Stimulated activated CD8-positive, alpha-beta memory T cell treated with anti-CD3 and anti-CD28 coated beads, Interleukin-4, amount 100 ng/mL, for 1 hour (primary cell): ENCODE measurements at regions not wholly inside any gene's neighbourhood (a gene's known extent, or its start where the extent isn't known, plus 50 kb on each side); places are given as distances from the start of the nearest gene placed in this dataset.

Experiments used
- DNase-seq, 2 donors: peaks; one replicate each; pipeline ENCODE4 v3.0.0-alpha.2; 2020; ENCODE audit warnings: low read depth in 2 of 2, low spot score in 1 of 2

DNA sequence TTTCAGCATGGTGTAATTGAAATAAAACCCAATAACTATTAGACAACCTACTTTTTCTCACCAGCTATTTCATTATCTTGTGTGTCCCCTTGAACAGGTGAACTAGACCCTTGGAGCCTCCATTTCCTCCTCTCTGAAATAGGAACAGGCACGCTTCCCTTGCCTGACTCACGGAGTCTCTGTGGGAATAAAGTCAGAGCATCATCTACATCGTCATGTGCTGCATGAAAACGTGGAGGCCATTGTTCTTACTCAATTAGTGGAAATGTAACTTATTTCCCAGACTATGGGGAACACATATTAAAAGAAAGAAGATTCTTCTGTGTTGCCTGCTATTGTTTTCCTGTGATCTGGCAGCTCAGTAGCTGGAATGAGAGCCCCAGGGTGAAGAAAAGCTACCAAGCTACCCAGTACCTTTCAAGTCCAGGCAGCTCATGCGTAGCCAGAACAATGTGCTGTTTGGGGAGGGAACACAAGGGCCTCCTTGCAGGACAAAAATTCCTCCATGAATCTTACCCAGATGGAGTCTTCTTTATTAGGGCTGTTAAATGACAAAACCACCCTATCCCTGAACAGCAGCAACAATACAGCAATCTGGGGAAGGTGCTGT lies 59.8 kb downstream of the SOX11 start:
- DNase-seq = no peak

DNA sequence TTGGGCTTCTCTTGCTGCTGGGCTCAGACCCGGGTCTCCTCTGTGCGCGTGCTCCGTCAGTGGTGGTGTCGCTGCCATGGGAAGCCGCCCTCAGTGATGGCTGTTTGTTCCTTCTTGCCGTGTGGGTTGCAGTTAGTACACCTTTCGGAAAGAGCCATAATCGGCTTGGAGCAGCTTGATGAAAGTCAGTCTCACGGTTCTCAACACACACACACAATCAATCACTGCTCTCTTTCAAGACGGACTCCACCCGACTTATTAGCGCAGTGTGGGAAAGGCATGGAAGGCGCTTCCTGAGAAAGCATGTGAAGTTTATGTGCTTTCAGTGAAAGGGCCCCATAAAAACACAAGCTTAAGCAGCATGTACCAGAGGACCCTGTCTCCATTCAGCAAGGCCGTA lies 64.1 kb downstream of the SOX11 start:
- no peak for DNase-seq

DNA sequence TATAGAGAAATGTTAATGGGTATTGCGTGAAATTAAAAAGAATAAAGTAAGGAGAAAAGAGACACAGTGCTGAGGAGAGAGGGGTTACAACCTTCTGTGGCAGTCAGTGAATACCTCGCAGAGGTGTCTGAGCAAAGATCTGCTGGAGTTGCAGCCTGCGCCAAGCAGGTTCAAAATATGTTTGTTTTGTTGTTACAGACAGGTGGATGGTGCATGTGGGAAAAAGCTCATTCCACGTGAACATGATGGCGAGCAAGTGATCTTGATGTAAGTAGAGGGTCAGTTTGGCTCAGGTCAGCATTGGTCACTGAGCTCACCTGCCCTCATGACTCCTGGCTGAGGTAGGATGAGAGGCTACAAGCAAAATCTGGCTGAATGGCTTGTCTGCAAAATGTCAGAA lies 66.2 kb downstream of the SOX11 start:
- DNase-seq = no peak

DNA sequence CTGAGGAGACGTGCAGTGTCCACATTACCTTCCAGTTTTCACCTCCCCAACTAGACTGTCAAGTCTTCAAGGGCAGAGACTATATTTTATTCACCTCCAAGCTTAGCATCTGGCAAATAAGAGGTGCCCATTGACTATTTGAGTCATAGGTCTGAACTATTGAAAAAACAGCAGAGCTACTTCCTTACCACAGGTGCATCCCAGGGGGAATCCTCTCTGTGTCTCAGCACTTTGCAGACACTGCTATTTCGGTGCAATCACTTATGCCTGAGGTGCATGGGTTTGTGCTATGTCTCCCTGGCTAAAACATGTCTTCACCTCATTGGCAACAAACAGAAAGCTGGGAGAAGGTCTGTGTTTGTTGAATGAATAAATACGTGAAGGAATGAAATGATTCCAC lies 67.8 kb downstream of the SOX11 start:
- no peak for DNase-seq

DNA sequence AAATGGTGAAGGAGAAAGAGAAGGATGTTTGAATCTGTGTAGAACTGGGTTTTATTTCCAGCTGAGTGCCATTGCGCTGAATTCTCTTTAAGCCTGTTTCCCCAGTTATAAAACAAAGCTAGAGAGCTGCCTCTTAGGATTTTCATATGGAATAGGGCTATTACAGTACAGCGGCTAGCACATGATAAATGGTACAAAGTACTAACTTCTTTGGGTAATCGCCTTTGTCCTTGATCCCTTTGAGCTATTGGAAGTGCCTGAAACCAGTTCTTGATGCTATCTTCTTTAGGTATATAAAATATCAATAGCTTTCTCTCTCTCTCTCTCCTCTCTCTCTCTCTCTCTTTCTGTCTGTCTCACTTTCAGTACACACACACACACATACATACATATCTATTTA lies 71.3 kb downstream of the SOX11 start:
- DNase-seq = no peak

DNA sequence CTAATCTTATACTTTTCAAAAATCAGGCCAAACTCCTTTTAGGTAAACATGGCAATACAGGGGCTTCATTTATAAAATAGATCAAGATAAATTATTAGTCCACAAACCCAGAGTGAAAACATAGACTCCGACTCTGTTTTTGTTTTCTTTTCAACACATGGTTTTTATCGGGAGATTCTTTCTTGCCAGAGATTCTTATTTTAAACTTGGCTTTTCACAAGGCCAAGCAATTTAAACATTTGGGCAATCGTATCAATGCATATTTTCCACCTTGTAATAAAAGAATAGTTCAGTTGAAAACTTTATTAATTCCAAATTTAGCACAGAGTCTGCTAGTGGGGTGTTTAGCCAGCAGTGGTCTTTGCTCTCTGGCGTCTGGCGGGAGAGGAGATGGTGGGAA lies 71.9 kb downstream of the SOX11 start:
- DNase-seq = no peak

DNA sequence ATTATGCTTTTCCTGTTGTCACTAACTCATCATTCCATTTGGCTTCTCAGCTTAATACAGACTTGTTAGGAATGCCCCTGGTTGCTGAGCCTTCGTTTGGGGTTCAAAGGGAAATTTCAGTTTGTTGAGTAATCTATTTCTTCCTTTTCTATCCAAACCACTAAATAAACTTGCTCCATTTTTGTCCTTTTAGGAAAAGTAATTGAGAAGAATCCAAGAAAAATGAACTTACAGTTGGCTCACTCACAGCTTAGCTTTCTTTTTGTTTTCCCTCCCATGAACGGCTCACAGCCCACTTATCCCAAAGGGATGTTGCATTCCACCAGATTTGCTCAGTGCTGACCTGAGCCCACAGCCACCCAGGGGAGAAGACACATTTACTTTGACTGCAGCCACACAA lies 73.9 kb downstream of the SOX11 start:
- no peak for DNase-seq

DNA sequence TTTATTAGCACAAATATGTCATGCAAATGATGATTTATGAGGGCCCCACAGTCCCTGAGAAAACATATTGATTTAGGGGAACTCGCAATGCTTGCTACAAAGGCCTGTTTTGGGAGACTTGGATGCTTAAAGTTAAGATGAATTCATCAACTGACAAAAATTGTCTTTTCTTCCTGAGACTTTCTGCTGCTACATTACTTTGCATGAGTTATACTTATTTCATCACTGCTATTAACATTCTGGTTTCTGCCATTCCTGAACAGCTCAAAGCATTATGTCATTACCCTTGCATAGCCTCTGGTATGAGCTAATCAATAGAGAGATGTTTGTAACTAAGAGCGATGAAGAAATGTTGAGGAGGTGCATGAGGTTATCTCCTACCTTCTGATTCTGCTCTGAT lies 74.4 kb downstream of the SOX11 start:
- DNase-seq = no peak

DNA sequence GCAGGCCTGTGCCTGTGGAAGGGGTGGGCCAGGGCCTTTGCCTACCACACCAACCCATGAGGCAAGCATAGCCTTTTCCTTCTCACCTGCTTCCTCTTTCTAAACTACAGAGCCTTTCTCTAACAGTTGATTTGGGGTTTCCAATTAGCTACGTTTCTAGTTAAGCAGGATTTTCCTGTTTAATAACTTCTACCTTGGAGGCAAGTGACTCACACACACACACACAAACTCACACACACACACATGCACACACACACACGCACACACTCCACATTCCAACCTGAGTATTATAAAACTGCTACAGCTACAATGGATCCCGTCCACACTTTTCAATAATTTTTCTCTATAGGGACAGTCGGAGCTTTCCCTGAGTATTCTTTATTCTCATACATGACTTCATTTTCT lies 84.9 kb downstream of the SOX11 start:
- DNase-seq = no peak

DNA sequence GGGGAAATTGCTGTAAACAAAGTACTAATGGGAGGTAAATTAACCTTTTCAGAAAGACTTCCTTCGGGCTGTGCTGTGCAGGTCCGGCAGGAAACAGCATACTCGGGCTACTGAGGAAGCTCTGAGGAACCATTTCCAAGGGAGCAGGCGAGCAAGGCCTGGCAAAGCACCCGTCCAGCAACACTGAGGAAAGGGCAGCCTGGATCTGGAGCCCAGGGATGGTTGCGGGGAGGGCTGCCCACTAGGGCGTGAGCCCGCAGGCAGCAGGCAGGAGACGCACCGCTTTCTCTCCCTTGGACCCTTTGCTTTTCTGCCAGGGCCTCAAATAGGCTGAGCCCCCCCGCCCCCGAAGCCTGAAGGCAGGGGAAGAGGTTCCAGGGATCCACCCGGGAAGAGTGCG lies 89.5 kb downstream of the SOX11 start:
- DNase-seq = no peak

DNA sequence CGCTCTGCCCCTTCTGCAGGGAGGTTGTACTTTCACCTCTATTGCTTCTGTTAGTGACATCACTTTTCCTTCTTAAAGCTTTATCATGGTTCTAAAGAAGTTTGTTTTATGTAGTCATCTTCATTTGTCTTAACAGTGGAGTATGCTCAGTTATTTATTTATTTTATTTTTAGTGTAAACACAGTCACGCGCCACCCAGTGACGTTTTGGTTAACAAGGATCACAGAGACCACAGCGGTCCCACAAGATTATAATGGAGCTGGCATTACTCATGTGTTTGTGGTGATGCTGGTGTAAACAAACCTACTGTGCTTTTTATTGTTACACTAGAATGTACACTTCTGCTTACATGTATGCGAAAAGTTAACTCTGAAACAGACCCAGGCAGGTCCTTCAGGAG lies 89.9 kb downstream of the SOX11 start:
- DNase-seq = no peak

DNA sequence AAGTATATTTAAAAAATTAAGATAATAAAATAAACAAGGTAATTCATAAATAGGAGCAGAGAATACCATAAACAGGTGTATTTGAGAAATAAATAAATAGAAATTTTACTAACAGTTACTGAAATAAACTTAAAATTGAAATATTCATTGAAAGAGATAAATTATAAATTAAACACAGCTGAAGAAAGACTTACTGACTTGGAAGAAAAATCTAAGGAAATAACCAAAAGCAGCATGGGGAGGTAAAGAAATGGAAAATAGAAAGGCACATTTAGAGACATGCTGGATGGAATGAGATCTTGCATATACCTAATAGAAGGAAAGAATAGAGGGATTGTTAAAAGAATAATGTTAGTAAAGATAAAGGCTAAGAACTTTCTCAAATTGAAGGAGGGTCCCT lies 96.3 kb downstream of the SOX11 start:
- no peak for DNase-seq

DNA sequence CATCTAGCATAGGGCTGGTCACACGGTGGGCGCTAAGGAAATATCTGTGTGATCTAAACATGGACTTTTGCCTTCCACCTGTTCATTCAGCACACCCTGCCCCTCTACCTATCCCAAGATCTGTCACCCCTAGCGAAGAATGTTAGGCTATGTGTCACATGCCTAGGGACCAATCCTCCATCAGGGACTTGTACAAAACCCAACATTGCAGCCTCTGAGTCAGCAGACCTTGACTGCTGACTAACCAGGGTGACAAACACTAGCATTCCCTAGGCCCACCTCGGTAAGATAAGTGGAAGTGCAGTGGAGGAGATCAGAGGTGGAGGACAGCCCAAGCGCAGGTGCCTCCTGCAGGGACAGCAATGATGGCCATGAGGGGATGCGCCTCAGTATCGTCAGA lies 99.2 kb downstream of the SOX11 start:
- no peak for DNase-seq

DNA sequence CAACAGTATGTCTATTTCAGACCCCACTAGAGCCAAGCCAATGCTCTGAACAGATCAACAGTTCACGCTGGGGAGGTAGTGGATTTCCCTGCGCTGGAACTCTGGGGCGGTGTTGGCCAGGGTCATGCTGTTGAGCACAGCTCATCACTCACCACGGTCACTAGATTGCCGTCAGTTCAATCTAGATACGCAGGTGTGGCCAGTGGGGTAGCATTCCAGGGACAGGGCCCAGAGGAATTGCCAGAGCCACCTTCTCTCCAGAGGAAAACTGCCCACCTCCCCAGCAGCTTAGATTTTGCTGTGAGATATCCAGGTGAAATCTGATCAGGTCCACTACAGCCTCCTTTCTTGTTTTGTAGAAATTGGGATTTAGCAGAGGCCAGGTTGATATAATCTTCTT lies 101.8 kb downstream of the SOX11 start:
- DNase-seq = no peak

DNA sequence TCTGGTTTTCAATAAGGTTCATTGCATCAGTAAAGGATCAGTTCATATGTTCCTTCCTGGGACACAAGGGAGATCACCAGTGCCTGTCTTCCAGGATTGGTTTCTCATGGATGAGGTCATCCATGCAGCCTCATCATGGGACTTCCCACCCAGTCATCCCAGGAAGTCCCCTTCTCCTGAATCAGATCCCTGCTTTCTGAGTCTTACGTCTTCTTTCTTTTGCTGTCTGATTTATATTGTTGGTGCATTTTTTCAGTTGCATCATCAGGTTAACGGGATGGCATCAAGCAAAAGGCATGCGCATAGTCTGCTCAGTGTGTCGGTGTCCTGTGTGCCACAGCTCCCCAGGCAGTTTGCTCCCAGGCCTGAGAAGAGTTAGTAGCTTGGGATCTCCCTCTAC lies 105.9 kb downstream of the SOX11 start:
- DNase-seq = no peak

DNA sequence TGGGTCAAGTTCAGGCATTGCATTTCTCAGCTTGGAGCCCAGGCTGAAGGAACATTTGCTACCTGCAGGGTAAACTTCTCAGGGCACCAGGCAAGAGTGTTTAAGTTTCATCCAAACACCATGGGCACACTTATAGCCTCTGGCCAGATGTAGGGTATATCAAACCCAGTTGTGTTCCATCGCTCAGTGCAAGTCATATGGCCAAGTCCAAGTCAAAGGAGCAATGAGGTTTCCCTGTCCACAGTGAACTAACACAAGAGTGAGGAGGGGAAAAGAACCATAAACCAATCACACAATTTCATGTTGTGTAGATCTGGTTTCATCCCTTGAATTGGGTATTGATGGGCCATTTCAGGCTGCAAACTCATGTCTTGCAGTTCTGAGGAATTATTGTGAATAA lies 107.2 kb downstream of the SOX11 start:
- DNase-seq = no peak

DNA sequence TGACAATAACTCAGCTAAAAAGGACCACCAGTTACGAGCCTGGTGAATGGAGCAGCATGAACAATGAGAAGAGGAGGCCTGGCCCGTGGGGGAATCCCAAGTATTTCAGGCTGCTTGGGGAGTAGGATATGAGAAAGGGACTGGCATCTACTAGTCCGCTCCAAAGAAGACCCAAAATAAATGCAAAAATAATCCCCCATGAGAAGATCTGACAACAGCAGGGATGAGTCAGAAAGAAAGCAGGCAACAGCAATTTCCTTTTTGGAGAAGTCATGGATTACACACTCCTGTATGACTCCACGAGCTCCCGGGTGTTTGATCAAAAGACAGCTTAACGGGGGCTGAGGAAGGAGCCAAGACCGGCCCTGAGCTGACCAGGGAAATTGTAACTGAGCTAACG lies 111.4 kb downstream of the SOX11 start:
- DNase-seq = no peak

DNA sequence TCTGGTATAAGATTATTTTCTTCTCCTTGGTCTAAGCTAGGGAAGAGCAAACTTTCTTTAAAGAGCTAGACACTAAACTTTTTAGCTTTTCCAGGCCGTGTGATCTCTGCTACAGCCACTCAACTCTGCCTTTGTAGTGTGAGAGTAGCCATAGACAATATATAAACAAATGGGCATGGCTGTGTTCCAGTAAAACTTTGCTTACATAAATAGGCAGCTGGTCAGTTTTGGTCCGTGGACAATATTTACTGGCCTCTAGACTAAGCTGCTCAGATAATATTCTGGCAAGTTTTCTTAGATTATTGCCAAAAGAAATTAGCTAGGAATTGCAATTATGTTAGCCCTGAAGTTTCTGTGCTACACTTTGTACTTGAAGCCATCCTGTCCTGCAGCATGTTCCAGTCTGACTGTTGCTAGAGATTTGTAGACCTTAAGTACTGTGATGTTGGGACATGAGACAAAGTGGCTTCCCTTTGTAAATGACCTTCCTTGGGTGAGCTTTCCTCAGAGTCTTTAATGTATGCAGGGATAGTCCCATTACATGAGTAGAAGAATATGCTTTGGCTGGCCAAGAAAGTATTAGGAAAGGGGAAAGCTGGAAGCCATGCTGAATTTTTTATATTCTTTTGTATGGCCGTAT lies 126.9 kb downstream of the SOX11 start:
- DNase-seq = no peak

DNA sequence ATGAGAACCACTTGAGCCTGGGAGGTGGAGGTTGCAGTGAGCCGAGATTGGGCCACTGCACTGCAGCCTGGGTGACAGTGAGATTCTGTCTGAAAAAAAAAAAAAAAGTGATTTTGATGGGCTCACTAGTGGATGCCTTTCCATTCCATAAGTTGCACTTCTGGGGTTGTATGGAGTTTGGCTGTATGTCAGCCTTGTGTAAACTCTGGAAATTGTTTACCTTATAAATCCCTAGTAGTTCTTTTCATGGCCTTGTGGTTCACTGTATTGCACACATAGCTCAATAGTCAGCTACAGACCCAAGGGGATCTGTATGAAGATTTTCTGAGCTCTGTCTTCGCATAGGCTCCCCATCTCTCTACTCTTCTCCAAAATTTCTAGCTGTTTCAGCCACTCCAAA lies 131.9 kb downstream of the SOX11 start:
- no peak for DNase-seq

DNA sequence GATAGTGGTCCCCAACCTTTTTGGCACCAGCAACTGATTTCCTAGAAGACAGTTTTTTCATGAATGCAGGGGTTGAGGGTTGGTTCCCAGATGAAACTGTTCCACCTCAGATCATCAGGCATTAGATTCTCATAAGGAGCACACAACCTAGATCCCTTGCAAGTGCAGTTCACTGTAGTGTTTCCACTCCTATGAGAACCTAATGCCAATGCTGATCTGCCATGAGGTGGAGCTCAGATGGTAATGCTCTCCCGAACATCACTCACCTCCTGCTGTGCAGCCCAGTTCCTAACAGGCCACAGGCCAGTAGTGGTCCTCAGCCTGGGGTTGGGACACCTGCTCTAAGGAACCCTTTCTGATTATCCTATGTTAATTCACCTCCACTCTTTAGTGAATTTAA lies 133.5 kb downstream of the SOX11 start:
- DNase-seq = no peak

DNA sequence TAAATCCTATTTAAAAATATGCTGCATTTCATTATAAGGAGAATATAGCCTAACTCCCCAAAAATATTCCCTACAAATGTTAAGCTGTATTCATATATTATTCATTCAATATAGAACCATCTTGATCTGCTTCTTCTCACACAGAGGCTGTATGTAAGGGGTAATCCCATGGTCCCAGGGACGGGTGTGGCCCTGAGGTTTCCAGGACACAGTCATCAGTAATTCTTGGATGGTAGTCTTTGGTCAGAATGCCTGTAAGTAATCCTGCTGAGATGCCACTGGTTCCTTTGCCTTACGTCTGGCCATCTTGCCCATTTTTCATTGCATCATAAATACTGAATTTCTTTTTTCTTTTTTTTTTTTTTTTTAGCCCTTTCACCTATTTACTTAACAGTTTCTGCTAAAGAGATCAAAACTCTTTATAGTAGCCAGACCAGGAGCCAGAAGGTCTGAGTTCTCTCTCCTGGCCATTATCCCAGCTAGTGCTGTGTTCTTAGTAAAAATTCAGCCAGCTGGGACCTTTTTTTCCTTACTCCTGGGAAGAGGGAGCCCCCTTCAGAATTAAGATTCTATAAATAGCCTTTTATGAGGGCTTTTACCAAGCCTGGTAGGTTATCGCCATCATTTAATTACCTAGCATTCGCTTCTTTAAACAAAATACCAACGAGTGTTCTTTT lies 134.9 kb downstream of the SOX11 start:
- DNase-seq = no peak

DNA sequence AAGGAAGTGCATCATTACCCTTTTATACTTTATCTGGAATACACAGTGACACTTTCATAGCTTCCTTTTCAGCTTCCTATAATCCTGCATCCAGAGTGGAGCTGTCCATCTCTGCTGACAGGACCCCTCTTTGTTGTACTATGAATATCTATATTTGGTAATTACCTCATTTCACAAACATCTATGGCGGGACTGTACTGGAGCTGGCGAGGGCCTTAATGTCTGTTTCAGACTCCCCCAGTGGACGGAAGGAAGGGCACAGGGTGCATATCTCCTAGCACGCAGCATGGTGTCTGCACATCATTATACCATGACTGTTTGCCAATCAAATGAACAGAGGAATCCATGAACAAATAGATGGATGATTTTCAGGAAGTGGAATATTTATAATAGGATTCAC lies 142.3 kb downstream of the SOX11 start:
- no peak for DNase-seq

DNA sequence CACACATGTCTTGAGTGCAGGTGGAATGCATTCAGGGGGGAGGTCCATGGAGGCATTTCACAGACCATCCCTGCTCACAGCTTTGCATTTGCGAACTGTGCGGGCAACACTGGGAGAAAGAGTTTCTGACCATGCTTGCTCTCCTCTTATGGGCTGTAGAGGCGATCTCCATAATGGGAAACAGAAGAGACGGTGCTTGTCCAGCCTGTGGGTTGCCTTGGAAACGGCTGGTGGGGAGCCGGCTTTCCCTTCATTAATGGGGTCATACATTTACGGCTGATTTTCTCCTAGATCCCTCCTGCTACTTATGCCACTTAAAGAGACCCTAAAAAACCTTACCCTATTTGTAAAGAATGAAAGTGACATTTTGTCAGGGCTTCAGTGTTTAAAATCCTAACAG lies 147.4 kb downstream of the SOX11 start:
- DNase-seq = no peak
